Natural killer cell (primary cell): ENCODE measurements at regions not wholly inside any gene's neighbourhood (a gene's known extent, or its start where the extent isn't known, plus 50 kb on each side); places are given as distances from the start of the nearest gene placed in this dataset.

Source experiments
- ATAC-seq, 3 donors: fragments of 150-1000 bp in 2 of 3; fragments of 200-7000 bp in 1 of 3; cut with Tn5 transposase; 1 replicate in 1 of 3; 2 replicates in 2 of 3; pipeline ENCODE4 v1.10.0; 2021; ENCODE audit warnings: mild to moderate bottlenecking in 2 of 3, moderate library complexity in 2 of 3
- DNase-seq, 2 donors: peaks; one replicate each; pipeline versions ENCODE4 v3.0.0 to v3.0.0-alpha.2; 2013 to 2021; ENCODE audit warnings: mixed read lengths in 1 of 2
- H3K27ac ChIP-seq: one replicate; pipeline ENCODE4 v1.5.1; 2013; ENCODE audit warnings: mild to moderate bottlenecking, low read length
- H3K27me3 ChIP-seq: one replicate; pipeline ENCODE4 v1.6.1; 2013; ENCODE audit warnings: low read length; ENCODE audit not compliant: control insufficient read depth, insufficient read depth
- H3K36me3 ChIP-seq: one replicate; pipeline ENCODE4 v1.6.1; 2013; ENCODE audit warnings: low read length; ENCODE audit not compliant: control insufficient read depth, insufficient read depth
- H3K4me1 ChIP-seq: one replicate; pipeline ENCODE4 v1.6.1; 2013; ENCODE audit warnings: low read length; ENCODE audit not compliant: control insufficient read depth, insufficient read depth
- H3K4me3 ChIP-seq: one replicate; pipeline ENCODE4 v1.5.1; 2013; ENCODE audit warnings: low read length
- H3K9me3 ChIP-seq: one replicate; pipeline ENCODE4 v1.6.1; 2013; ENCODE audit warnings: low read length; ENCODE audit not compliant: control insufficient read depth, insufficient read depth
- H3K27ac Mint-ChIP-seq, 2 donors: one replicate each; pipeline ENCODE4 v1.8.0; 2022; ENCODE audit warnings: mild to moderate bottlenecking in 2 of 2, mixed read lengths in 2 of 2, moderate library complexity in 1 of 2
- H3K27me3 Mint-ChIP-seq, 2 donors: one replicate each; pipeline ENCODE4 v1.8.0; 2022; ENCODE audit warnings: low read depth in 2 of 2, mixed read lengths in 2 of 2
- H3K36me3 Mint-ChIP-seq: one replicate; pipeline ENCODE4 v1.8.0; 2022; ENCODE audit warnings: mixed read lengths
- H3K4me1 Mint-ChIP-seq, 2 donors: one replicate each; pipeline ENCODE4 v1.8.0; 2022; ENCODE audit warnings: mixed read lengths in 2 of 2
- H3K4me3 Mint-ChIP-seq: one replicate; pipeline ENCODE4 v1.8.0; 2022; ENCODE audit warnings: mild to moderate bottlenecking, moderate library complexity, mixed read lengths
- H3K9me3 Mint-ChIP-seq, 2 donors: one replicate each; pipeline ENCODE4 v1.8.0; 2022; ENCODE audit warnings: mixed read lengths in 2 of 2
- WGBS: methylation state at CpG from one replicate; pipeline ENCODE4 v1.1.7; 2013; ENCODE audit warnings: missing lambda C conversion rate; ENCODE audit not compliant: insufficient coverage; 5-methylcytosine and 5-hydroxymethylcytosine counted together
- intact Hi-C: fragments of 100-400 bp; cut with micrococcal nuclease; formaldehyde crosslinking; loops from one replicate; pipeline ENCODE4 v1.14.2; 2022
- TF ChIP-seq, protein P1 (sequence below): fragments of 200-600 bp; IDR thresholded peaks from one replicate; pipeline ENCODE4 v1.8.0; 2022; ENCODE audit warnings: antibody characterized with exemption

DNA sequence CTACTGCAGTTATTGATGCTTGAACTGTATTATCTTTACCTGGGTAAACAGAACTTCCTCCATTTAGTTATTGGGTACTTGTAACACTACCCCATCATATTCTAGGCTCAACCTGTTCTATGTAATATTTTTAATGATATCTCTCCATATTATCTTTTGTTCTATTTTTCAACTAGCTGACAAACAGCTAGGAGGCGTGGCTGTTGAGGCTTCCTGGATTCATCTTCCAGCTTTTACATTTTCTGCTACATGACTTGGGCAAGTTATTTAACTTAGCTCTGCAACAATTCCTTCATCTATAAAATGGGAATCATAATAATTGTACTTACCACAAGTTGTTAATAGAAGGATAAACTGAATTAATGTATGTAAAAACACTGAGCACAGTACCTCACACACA lies 349.3 kb downstream of the PTTG2 start:
- Histone ChIP-seq H3K9me3 (no peaks in the 10 kb centered on the region), H3K36me3 (no peaks in the 10 kb centered on the region), H3K4me1 (peaks cover 17% of the 10 kb centered on the region), H3K27ac (no peak overlapping the region), H3K27me3 (no peaks in the 10 kb centered on the region), H3K4me3 (no peak overlapping the region)
- ATAC-seq (no peak), DNase-seq (no peak)
- H3K4me1 Mint-ChIP-seq: peaks cover 34 to 46% of the 10 kb centered on the region in 2 donors
- no peaks in the 10 kb centered on the region for H3K27me3 Mint-ChIP-seq
- WGBS: 75% methylated on average over 1 of the region's 1 CpG
- no peak overlapping the region for H3K4me3 Mint-ChIP-seq
- TF ChIP-seq, protein P1, sequence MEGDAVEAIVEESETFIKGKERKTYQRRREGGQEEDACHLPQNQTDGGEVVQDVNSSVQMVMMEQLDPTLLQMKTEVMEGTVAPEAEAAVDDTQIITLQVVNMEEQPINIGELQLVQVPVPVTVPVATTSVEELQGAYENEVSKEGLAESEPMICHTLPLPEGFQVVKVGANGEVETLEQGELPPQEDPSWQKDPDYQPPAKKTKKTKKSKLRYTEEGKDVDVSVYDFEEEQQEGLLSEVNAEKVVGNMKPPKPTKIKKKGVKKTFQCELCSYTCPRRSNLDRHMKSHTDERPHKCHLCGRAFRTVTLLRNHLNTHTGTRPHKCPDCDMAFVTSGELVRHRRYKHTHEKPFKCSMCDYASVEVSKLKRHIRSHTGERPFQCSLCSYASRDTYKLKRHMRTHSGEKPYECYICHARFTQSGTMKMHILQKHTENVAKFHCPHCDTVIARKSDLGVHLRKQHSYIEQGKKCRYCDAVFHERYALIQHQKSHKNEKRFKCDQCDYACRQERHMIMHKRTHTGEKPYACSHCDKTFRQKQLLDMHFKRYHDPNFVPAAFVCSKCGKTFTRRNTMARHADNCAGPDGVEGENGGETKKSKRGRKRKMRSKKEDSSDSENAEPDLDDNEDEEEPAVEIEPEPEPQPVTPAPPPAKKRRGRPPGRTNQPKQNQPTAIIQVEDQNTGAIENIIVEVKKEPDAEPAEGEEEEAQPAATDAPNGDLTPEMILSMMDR: no peak
- no peaks in the 10 kb centered on the region for H3K9me3 Mint-ChIP-seq
- peak overlapping the region in 1 of 2 donors; percentile 85 for H3K27ac Mint-ChIP-seq
- intact Hi-C loops: no loop called here
- H3K36me3 Mint-ChIP-seq: no peaks in the 10 kb centered on the region

DNA sequence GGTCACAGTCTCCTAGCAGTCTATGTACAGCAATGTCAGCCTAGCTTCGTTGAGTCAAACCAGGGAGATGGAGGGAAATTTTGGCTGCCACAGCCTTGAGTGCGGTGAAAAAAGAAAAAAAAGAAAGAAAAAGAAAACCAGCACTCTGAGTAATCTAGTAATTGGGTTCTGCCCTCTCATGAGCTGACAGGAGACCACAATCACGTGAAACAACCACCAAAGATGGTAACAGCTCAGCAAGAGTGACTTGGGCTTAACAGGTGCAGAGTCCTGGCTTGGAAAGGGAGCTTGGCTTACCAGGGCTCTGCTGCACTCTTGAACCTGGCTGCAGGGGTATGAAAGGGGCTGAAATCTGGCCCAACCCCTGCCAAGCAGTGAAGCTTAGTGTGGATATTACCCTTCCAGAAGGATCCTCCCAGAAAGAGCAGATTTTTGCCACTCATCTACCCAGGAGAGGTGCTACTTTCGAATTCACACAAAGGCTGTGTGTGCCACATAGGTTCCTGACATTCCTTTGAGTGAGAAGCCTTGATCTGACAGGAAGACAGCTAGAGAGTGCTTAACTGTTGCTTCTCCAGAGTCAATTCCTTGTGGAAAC lies 350.3 kb downstream of the PTTG2 start:
- no peaks in the 10 kb centered on the region for H3K36me3 ChIP-seq
- Mint-ChIP-seq H3K4me3 (peak overlapping the region; percentile 67), H3K4me1 (peaks cover 34 to 46% of the 10 kb centered on the region in 2 donors), H3K9me3 (no peaks in the 10 kb centered on the region), H3K27me3 (no peaks in the 10 kb centered on the region), H3K27ac (peak overlapping the region; percentile 81 to 85), H3K36me3 (no peaks in the 10 kb centered on the region)
- 11% methylated on average over 4 of the region's 4 CpGs for WGBS
- ATAC-seq (peak; percentile 86 to 94 (median 88)), DNase-seq (peak; percentile 51 to 92)
- H3K27me3 ChIP-seq: no peaks in the 10 kb centered on the region
- intact Hi-C loops: loop anchor here (1.0 to 10.0 kb wide), 4 partner anchors 133 to 364 kb away; no protein-coding TSS in a partner anchor
- H3K4me1 ChIP-seq: peaks cover 17% of the 10 kb centered on the region
- H3K4me3 ChIP-seq: no peak overlapping the region
- H3K9me3 ChIP-seq: no peaks in the 10 kb centered on the region
- peak overlapping the region; percentile 21 for H3K27ac ChIP-seq
- TF ChIP-seq, protein P1: no peak

DNA sequence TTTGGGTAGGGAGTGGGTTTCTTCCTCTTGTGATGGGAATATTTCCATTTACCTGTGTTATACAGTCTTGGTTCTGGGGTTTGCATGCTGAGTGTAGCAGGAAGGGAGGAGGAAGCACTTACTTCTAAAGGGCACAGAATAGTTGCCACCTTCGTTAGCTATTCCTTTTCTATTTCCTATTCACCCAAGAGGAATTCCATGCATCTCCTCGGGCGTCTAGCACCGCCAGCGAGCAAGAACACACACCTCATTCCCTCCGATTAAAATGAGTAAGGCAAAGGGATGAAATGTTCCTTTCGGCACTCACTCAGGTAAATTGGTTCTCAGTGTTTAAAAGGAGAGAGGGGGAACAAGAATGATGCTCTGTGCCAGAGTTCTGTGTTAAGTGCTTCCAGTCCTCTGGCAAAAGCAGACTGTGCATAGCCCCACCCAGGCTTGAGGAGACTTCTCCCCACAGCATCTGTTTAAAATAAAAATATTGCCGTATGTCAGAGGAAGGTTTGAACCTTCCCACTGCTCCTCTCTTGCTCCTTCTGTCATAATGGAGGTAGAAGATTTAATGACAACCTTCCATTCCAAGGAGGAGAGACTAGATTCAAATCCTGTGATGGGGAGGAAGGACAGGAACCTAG lies 351.4 kb downstream of the PTTG2 start:
- Mint-ChIP-seq H3K27me3 (no peaks in the 10 kb centered on the region), H3K4me3 (no peak overlapping the region), H3K9me3 (no peaks in the 10 kb centered on the region), H3K4me1 (peaks cover 28 to 41% of the 10 kb centered on the region in 2 donors), H3K36me3 (no peaks in the 10 kb centered on the region), H3K27ac (peak overlapping the region; percentile 81 to 85)
- no peaks in the 10 kb centered on the region for H3K27me3 ChIP-seq
- no peaks in the 10 kb centered on the region for H3K9me3 ChIP-seq
- TF ChIP-seq, protein P1: no peak
- intact Hi-C loops: loop anchor here (2.0 to 10.0 kb wide), 3 partner anchors 134 to 363 kb away; no protein-coding TSS in a partner anchor
- DNase-seq (no peak), ATAC-seq (no peak)
- 96% methylated on average over 7 of the region's 8 CpGs for WGBS
- no peaks in the 10 kb centered on the region for H3K36me3 ChIP-seq
- no peak overlapping the region for H3K4me3 ChIP-seq
- H3K4me1 ChIP-seq: peaks cover 17% of the 10 kb centered on the region
- no peak overlapping the region for H3K27ac ChIP-seq
